Thyroid gland (tissue), 4 donors: ENCODE measurements at regions not wholly inside any gene's neighbourhood (a gene's known extent, or its start where the extent isn't known, plus 50 kb on each side); places are given as distances from the start of the nearest gene placed in this dataset.

Source experiments
- POLR2A ChIP-seq, 2 donors: fragments of 450-650 bp; IDR thresholded peaks; one replicate each; pipeline ENCODE4 v1.6.1; 2017; ENCODE audit warnings: antibody characterized with exemption in 2 of 2, mild to moderate bottlenecking in 2 of 2, moderate library complexity in 1 of 2
- TF ChIP-seq, protein P1 (sequence below), 6 experiments: fragments of 200-600 bp in 3 of 6; fragments of 450-650 bp in 3 of 6; sonication (generic) in 3 of 6; IDR thresholded peaks; one replicate each; pipeline ENCODE4 v1.5.1; 2016 to 2019; ENCODE audit warnings: antibody characterized with exemption in 6 of 6, mild to moderate bottlenecking in 2 of 6, inconsistent platforms in 1 of 6, moderate library complexity in 1 of 6

DNA sequence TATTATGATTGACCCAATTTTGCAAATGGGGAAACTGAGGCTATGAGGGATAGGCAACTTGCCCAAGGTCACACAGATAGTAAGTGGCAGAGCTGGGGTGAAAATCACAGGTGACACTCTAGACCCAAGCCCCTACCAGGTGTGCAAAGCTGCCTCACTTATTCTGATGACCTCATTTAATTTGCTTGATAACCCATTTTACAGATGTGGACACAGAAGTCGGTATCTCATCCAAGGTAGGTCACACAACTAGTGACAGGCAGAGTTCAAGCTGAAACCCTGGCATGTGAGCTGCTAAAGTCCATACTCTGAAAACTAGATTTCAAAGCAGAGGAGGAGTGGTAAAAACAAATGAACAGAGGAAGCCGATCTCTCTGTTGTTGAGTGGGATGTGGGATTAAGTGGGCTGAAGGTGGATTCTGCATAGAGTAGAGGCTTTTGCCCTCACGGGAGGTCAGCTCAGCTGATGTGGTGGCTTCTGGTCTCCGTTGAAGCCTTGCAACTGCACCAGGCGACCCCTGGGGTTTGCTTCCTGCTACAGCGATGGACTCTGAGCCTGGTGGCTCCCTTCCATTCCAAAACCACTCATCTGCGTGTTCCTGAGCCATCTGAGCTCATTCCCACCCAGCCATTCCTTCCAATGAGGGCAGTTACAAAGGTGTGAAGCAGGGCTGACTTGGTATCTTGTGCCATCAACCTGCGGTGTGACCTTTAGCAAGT, 164.3 kb upstream of the FHL2 start:
- TF ChIP-seq, protein P1, sequence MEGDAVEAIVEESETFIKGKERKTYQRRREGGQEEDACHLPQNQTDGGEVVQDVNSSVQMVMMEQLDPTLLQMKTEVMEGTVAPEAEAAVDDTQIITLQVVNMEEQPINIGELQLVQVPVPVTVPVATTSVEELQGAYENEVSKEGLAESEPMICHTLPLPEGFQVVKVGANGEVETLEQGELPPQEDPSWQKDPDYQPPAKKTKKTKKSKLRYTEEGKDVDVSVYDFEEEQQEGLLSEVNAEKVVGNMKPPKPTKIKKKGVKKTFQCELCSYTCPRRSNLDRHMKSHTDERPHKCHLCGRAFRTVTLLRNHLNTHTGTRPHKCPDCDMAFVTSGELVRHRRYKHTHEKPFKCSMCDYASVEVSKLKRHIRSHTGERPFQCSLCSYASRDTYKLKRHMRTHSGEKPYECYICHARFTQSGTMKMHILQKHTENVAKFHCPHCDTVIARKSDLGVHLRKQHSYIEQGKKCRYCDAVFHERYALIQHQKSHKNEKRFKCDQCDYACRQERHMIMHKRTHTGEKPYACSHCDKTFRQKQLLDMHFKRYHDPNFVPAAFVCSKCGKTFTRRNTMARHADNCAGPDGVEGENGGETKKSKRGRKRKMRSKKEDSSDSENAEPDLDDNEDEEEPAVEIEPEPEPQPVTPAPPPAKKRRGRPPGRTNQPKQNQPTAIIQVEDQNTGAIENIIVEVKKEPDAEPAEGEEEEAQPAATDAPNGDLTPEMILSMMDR (IDR thresholded peaks at IDR 0.05), result no peak
- TF ChIP-seq POLR2A (IDR thresholded peaks at IDR 0.05), result no peak
